GM23338 (cell line): ENCODE measurements at regions not wholly inside any gene's neighbourhood (a gene's known extent, or its start where the extent isn't known, plus 50 kb on each side); places are given as distances from the start of the nearest gene placed in this dataset.

ENCODE experiments used
- ATAC-seq: fragments of 200-7000 bp; cut with Tn5 transposase; 3 replicates; pipeline ENCODE4 v1.9.1; 2020
- DNase-seq: peaks from one replicate; pipeline ENCODE4 v3.0.0-alpha.2; 2015; ENCODE audit warnings: low spot score
- H2AFZ ChIP-seq: fragments of 200-600 bp; sonication (generic); 2 replicates; pipeline ENCODE4 v1.8.0; 2016; ENCODE audit warnings: antibody characterized with exemption, mild to moderate bottlenecking, moderate library complexity
- H3F3A ChIP-seq: fragments of 200-600 bp; sonication (generic); replicated peaks from 2 replicates; pipeline ENCODE4 v1.8.0; 2017; ENCODE audit warnings: antibody characterized with exemption, mixed run types, low read depth
- H3K27ac ChIP-seq: fragments of 200-600 bp; sonication (generic); 2 replicates; pipeline ENCODE4 v1.6.1; 2016; ENCODE audit warnings: low read depth
- H3K27me3 ChIP-seq: fragments of 200-600 bp; sonication (generic); 2 replicates; pipeline ENCODE4 v1.8.0; 2016; ENCODE audit warnings: mild to moderate bottlenecking, mixed run types, moderate library complexity; ENCODE audit not compliant: insufficient read depth
- H3K36me3 ChIP-seq: fragments of 200-600 bp; sonication (generic); 2 replicates; pipeline ENCODE4 v1.8.0; 2016; ENCODE audit warnings: mild to moderate bottlenecking; ENCODE audit not compliant: insufficient read depth
- H3K4me1 ChIP-seq: fragments of 200-600 bp; sonication (generic); 2 replicates; pipeline ENCODE4 v1.8.0; 2016; ENCODE audit warnings: mild to moderate bottlenecking, moderate library complexity; ENCODE audit not compliant: insufficient read depth
- H3K4me2 ChIP-seq: fragments of 200-600 bp; sonication (generic); 2 replicates; pipeline ENCODE4 v1.7.1; 2017; ENCODE audit warnings: mixed run types
- H3K4me3 ChIP-seq: fragments of 200-600 bp; sonication (generic); 2 replicates; pipeline ENCODE4 v1.6.1; 2016; ENCODE audit warnings: mixed run types
- H3K79me2 ChIP-seq: fragments of 200-600 bp; sonication (generic); replicated peaks from 2 replicates; pipeline ENCODE4 v1.8.0; 2017; ENCODE audit warnings: mild to moderate bottlenecking; ENCODE audit not compliant: insufficient read depth
- H3K9me2 ChIP-seq: fragments of 200-600 bp; sonication (generic); 2 replicates; pipeline ENCODE4 v1.8.0; 2017; ENCODE audit not compliant: insufficient read depth
- H4K20me1 ChIP-seq: fragments of 200-600 bp; sonication (generic); replicated peaks from 2 replicates; pipeline ENCODE4 v1.8.0; 2017; ENCODE audit warnings: mild to moderate bottlenecking; ENCODE audit not compliant: insufficient read depth
- H3K27ac Mint-ChIP-seq: 2 replicates; pipeline ENCODE4 v1.8.0; 2020; ENCODE audit warnings: inconsistent platforms, mild to moderate bottlenecking, moderate library complexity, mixed read lengths
- H3K27me3 Mint-ChIP-seq: 3 replicates; pipeline ENCODE4 v1.8.0; 2022; ENCODE audit warnings: low read depth, mild to moderate bottlenecking, moderate library complexity, mixed read lengths, inconsistent platforms; ENCODE audit not compliant: insufficient read depth, poor library complexity
- H3K36me3 Mint-ChIP-seq: 3 replicates; pipeline ENCODE4 v1.8.0; 2021; ENCODE audit warnings: low read depth, mild to moderate bottlenecking, inconsistent platforms, moderate library complexity, mixed read lengths
- H3K4me1 Mint-ChIP-seq: 3 replicates; pipeline ENCODE4 v1.8.0; 2020; ENCODE audit warnings: mild to moderate bottlenecking, inconsistent platforms, mixed read lengths
- H3K4me3 Mint-ChIP-seq: 3 replicates; pipeline ENCODE4 v1.8.0; 2021; ENCODE audit warnings: moderate library complexity, mild to moderate bottlenecking, inconsistent platforms, mixed read lengths
- H3K9me3 Mint-ChIP-seq: 3 replicates; pipeline ENCODE4 v1.8.0; 2020; ENCODE audit warnings: moderate library complexity, mild to moderate bottlenecking, inconsistent platforms, mixed read lengths
- CREB1 ChIP-seq: fragments of 250-450 bp; sonication (Bioruptor Pico); IDR thresholded peaks from 2 replicates; pipeline ENCODE4 v1.5.0; 2020; ENCODE audit warnings: low read depth, mild to moderate bottlenecking, moderate library complexity
- ETS1 ChIP-seq: IDR thresholded peaks from 2 replicates; pipeline ENCODE4 v1.6.1; 2016; ENCODE audit warnings: antibody characterized with exemption
- EZH2 ChIP-seq: fragments of 200-600 bp; sonication (generic); IDR thresholded peaks from one replicate; pipeline ENCODE4 v1.8.0; 2017; ENCODE audit warnings: antibody characterized with exemption, mild to moderate bottlenecking, low read depth; ENCODE audit not compliant: unreplicated experiment
- EZH2phosphoT487 ChIP-seq: fragments of 200-600 bp; sonication (generic); IDR thresholded peaks from one replicate; pipeline ENCODE4 v1.8.1; 2018; ENCODE audit warnings: antibody characterized with exemption; ENCODE audit not compliant: unreplicated experiment
- NANOG ChIP-seq: IDR thresholded peaks from 2 replicates; pipeline ENCODE4 v1.6.1; 2016; ENCODE audit warnings: antibody characterized with exemption, borderline replicate concordance
- POLR2AphosphoS5 ChIP-seq: IDR thresholded peaks from 2 replicates; pipeline ENCODE4 v1.6.1; 2016; ENCODE audit warnings: antibody characterized with exemption, low read depth
- STAT1 ChIP-seq: IDR thresholded peaks from one replicate; pipeline ENCODE4 v1.6.1; 2016; ENCODE audit warnings: antibody characterized with exemption; ENCODE audit not compliant: unreplicated experiment
- ZNF114 ChIP-seq: fragments of 250-450 bp; sonication (Bioruptor Pico); IDR thresholded peaks from 2 replicates; pipeline ENCODE4 v1.5.0; 2020; ENCODE audit warnings: mild to moderate bottlenecking, moderate library complexity
- TF ChIP-seq, protein P1 (sequence below): IDR thresholded peaks from one replicate; pipeline ENCODE4 v1.6.1; 2018; ENCODE audit warnings: antibody characterized with exemption; ENCODE audit not compliant: unreplicated experiment
- TF ChIP-seq, protein P2 (sequence below): fragments of 250-450 bp; sonication (Bioruptor Pico); IDR thresholded peaks from 2 replicates; pipeline ENCODE4 v1.5.0; 2020; ENCODE audit warnings: mild to moderate bottlenecking, moderate library complexity

GRCh38 chr1:163439471-163439870 lies 117.7 kb downstream of the NUF2 start (continued):
- TF ChIP-seq, protein P1, sequence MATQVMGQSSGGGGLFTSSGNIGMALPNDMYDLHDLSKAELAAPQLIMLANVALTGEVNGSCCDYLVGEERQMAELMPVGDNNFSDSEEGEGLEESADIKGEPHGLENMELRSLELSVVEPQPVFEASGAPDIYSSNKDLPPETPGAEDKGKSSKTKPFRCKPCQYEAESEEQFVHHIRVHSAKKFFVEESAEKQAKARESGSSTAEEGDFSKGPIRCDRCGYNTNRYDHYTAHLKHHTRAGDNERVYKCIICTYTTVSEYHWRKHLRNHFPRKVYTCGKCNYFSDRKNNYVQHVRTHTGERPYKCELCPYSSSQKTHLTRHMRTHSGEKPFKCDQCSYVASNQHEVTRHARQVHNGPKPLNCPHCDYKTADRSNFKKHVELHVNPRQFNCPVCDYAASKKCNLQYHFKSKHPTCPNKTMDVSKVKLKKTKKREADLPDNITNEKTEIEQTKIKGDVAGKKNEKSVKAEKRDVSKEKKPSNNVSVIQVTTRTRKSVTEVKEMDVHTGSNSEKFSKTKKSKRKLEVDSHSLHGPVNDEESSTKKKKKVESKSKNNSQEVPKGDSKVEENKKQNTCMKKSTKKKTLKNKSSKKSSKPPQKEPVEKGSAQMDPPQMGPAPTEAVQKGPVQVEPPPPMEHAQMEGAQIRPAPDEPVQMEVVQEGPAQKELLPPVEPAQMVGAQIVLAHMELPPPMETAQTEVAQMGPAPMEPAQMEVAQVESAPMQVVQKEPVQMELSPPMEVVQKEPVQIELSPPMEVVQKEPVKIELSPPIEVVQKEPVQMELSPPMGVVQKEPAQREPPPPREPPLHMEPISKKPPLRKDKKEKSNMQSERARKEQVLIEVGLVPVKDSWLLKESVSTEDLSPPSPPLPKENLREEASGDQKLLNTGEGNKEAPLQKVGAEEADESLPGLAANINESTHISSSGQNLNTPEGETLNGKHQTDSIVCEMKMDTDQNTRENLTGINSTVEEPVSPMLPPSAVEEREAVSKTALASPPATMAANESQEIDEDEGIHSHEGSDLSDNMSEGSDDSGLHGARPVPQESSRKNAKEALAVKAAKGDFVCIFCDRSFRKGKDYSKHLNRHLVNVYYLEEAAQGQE: no peak
- TF ChIP-seq NANOG (no peak), EZH2 (no peak)

GRCh38 chr1:163440090-163440489 lies 118.3 kb downstream of the NUF2 start:
- ATAC-seq: no peak
- Mint-ChIP-seq H3K4me3 (no peak overlapping the region), H3K27me3 (peaks cover 2% of the 10 kb centered on the region), H3K27ac (no peak overlapping the region), H3K9me3 (no peaks in the 10 kb centered on the region), H3K4me1 (peaks cover 34% of the 10 kb centered on the region), H3K36me3 (no peaks in the 10 kb centered on the region)
- Histone ChIP-seq H3K27me3 (no peaks in the 10 kb centered on the region), H3K27ac (no peak overlapping the region), H4K20me1 (no peaks in the 10 kb centered on the region), H3K79me2 (no peaks in the 10 kb centered on the region), H3K9me2 (peaks cover 17% of the 10 kb centered on the region; the same call in 1 of the 2 replicates), H3K4me3 (no peak overlapping the region), H3K4me1 (peaks cover 21% of the 10 kb centered on the region), H3K36me3 (no peaks in the 10 kb centered on the region), H3F3A (no peaks in the 10 kb centered on the region), H2AFZ (no peak overlapping the region), H3K4me2 (no peak overlapping the region)
- no peak for DNase-seq
- TF ChIP-seq STAT1 (no peak), NANOG (no peak), ZNF114 (CRISPR knock-in tag) (no peak), CREB1 (CRISPR knock-in tag) (no peak), POLR2AphosphoS5 (no peak), EZH2phosphoT487 (no peak), ETS1 (no peak)
- TF ChIP-seq, protein P2, sequence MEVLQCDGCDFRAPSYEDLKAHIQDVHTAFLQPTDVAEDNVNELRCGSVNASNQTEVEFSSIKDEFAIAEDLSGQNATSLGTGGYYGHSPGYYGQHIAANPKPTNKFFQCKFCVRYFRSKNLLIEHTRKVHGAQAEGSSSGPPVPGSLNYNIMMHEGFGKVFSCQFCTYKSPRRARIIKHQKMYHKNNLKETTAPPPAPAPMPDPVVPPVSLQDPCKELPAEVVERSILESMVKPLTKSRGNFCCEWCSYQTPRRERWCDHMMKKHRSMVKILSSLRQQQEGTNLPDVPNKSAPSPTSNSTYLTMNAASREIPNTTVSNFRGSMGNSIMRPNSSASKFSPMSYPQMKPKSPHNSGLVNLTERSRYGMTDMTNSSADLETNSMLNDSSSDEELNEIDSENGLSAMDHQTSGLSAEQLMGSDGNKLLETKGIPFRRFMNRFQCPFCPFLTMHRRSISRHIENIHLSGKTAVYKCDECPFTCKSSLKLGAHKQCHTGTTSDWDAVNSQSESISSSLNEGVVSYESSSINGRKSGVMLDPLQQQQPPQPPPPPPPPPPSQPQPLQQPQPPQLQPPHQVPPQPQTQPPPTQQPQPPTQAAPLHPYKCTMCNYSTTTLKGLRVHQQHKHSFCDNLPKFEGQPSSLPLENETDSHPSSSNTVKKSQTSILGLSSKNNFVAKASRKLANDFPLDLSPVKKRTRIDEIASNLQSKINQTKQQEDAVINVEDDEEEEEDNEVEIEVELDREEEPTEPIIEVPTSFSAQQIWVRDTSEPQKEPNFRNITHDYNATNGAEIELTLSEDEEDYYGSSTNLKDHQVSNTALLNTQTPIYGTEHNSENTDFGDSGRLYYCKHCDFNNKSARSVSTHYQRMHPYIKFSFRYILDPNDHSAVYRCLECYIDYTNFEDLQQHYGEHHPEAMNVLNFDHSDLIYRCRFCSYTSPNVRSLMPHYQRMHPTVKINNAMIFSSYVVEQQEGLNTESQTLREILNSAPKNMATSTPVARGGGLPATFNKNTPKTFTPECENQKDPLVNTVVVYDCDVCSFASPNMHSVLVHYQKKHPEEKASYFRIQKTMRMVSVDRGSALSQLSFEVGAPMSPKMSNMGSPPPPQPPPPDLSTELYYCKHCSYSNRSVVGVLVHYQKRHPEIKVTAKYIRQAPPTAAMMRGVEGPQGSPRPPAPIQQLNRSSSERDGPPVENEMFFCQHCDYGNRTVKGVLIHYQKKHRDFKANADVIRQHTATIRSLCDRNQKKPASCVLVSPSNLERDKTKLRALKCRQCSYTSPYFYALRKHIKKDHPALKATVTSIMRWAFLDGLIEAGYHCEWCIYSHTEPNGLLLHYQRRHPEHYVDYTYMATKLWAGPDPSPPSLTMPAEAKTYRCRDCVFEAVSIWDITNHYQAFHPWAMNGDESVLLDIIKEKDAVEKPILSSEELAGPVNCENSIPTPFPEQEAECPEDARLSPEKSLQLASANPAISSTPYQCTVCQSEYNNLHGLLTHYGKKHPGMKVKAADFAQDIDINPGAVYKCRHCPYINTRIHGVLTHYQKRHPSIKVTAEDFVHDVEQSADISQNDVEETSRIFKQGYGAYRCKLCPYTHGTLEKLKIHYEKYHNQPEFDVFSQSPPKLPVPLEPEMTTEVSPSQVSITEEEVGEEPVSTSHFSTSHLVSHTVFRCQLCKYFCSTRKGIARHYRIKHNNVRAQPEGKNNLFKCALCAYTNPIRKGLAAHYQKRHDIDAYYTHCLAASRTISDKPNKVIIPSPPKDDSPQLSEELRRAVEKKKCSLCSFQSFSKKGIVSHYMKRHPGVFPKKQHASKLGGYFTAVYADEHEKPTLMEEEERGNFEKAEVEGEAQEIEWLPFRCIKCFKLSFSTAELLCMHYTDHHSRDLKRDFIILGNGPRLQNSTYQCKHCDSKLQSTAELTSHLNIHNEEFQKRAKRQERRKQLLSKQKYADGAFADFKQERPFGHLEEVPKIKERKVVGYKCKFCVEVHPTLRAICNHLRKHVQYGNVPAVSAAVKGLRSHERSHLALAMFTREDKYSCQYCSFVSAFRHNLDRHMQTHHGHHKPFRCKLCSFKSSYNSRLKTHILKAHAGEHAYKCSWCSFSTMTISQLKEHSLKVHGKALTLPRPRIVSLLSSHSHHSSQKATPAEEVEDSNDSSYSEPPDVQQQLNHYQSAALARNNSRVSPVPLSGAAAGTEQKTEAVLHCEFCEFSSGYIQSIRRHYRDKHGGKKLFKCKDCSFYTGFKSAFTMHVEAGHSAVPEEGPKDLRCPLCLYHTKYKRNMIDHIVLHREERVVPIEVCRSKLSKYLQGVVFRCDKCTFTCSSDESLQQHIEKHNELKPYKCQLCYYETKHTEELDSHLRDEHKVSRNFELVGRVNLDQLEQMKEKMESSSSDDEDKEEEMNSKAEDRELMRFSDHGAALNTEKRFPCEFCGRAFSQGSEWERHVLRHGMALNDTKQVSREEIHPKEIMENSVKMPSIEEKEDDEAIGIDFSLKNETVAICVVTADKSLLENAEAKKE (CRISPR knock-in tag): no peak
- TF ChIP-seq, protein P1: no peak
